ENCODE measurements at regions not wholly inside any gene's neighbourhood (a gene's known extent, or its start where the extent isn't known, plus 50 kb on each side); places are given as distances from the start of the nearest gene placed in this dataset.

- no peak overlapping the region for H2AFZ ChIP-seq
- TF ChIP-seq EZH2phosphoT487 (IDR thresholded peaks at IDR 0.05; ENCODE audit: insufficient read depth, low read depth) (no peak), EZH2 (IDR thresholded peaks at IDR 0.05; ENCODE audit: insufficient read depth, poor library complexity, severe bottlenecking) (no peak)
- no peaks in the 10 kb centered on the region for H3K36me3 ChIP-seq (ENCODE audit: low read depth)
- H3K4me1 ChIP-seq (ENCODE audit: insufficient read depth), result peaks cover 8% of the 10 kb centered on the region
- H4K20me1 ChIP-seq (ENCODE audit: insufficient read depth), result no peaks in the 10 kb centered on the region
- peaks cover 9% of the 10 kb centered on the region for H3K27me3 ChIP-seq (replicated peaks; ENCODE audit: insufficient read depth)
- H3K9me2 ChIP-seq (ENCODE audit: insufficient read depth), result no peaks in the 10 kb centered on the region
- H3K4me2 ChIP-seq (ENCODE audit: unreplicated experiment), result no peak overlapping the region
- no peak for DNase-seq
- 56 to 60% methylated on average over 7 of the region's 7 CpGs for WGBS, 2 experiments (ENCODE audit: low coverage in 1 of 2, low lambda C conversion rate in 2 of 2, missing lambda C conversion rate in 2 of 2)
- no peaks in the 10 kb centered on the region for H3K9me3 ChIP-seq (ENCODE audit: low read depth)
- H3K27ac ChIP-seq, result no peak overlapping the region
- no peaks in the 10 kb centered on the region for H3F3A ChIP-seq (ENCODE audit: insufficient read depth)
- H3K4me3 ChIP-seq, result no peak overlapping the region
- no peak overlapping the region for H3K9ac ChIP-seq
- in situ Hi-C loops (cut with MboI), result no loop called here
- H3K79me2 ChIP-seq (ENCODE audit: insufficient read depth), result no peaks in the 10 kb centered on the region
These were observed 117.2 kb upstream of the BCL2L14 start for GRCh38 chr12:11953523-11953922.

- in situ Hi-C loops (cut with MboI), result no loop called here
- H3K4me2 ChIP-seq (ENCODE audit: unreplicated experiment), result no peak overlapping the region
- H3K9ac ChIP-seq, result no peak overlapping the region
- H3F3A ChIP-seq (ENCODE audit: insufficient read depth), result peaks cover 4% of the 10 kb centered on the region
- 56 to 62% methylated on average over 2 of the region's 2 CpGs for WGBS, 2 experiments (ENCODE audit: low coverage in 1 of 2, low lambda C conversion rate in 2 of 2, missing lambda C conversion rate in 2 of 2)
- peaks cover 5% of the 10 kb centered on the region; the same call in 1 of the 2 replicates for H3K27me3 ChIP-seq (replicated peaks; ENCODE audit: insufficient read depth)
- no peak overlapping the region for H3K27ac ChIP-seq
- H3K4me1 ChIP-seq (ENCODE audit: insufficient read depth), result peaks cover 12% of the 10 kb centered on the region
- DNase-seq, result no peak
- H3K79me2 ChIP-seq (ENCODE audit: insufficient read depth), result no peaks in the 10 kb centered on the region
- no peak overlapping the region for H3K4me3 ChIP-seq
- TF ChIP-seq EZH2phosphoT487 (IDR thresholded peaks at IDR 0.05; ENCODE audit: insufficient read depth, low read depth), result no peak
- TF ChIP-seq EZH2 (IDR thresholded peaks at IDR 0.05; ENCODE audit: insufficient read depth, poor library complexity, severe bottlenecking), result no peak
- no peaks in the 10 kb centered on the region for H4K20me1 ChIP-seq (ENCODE audit: insufficient read depth)
- H3K9me2 ChIP-seq (ENCODE audit: insufficient read depth), result no peaks in the 10 kb centered on the region
- no peaks in the 10 kb centered on the region for H3K36me3 ChIP-seq (ENCODE audit: low read depth)
- H2AFZ ChIP-seq, result no peak overlapping the region
- no peaks in the 10 kb centered on the region for H3K9me3 ChIP-seq (ENCODE audit: low read depth)
These were observed 116.6 kb upstream of the BCL2L14 start for GRCh38 chr12:11954181-11954580.

GRCh38 chr12:11958221-11959091 lies 112.3 kb upstream of the BCL2L14 start:
- Histone ChIP-seq H2AFZ (peak overlapping the region; percentile 75), H3K9me3 (ENCODE audit: low read depth) (no peaks in the 10 kb centered on the region), H3K79me2 (ENCODE audit: insufficient read depth) (no peaks in the 10 kb centered on the region), H3K27ac (peak overlapping the region; percentile 97), H3K9me2 (ENCODE audit: insufficient read depth) (no peaks in the 10 kb centered on the region), H4K20me1 (ENCODE audit: insufficient read depth) (no peaks in the 10 kb centered on the region), H3K4me3 (peak overlapping the region; percentile 72), H3K4me1 (ENCODE audit: insufficient read depth) (peaks cover 18% of the 10 kb centered on the region), H3K27me3 (replicated peaks; ENCODE audit: insufficient read depth) (no peaks in the 10 kb centered on the region; the same call in 1 of the 2 replicates), H3K36me3 (ENCODE audit: low read depth) (no peaks in the 10 kb centered on the region), H3K4me2 (ENCODE audit: unreplicated experiment) (peak overlapping the region; percentile 99), H3F3A (ENCODE audit: insufficient read depth) (peaks cover 9% of the 10 kb centered on the region), H3K9ac (peak overlapping the region; percentile 90)
- no peak for TF ChIP-seq EZH2 (IDR thresholded peaks at IDR 0.05; ENCODE audit: insufficient read depth, poor library complexity, severe bottlenecking)
- TF ChIP-seq EZH2phosphoT487 (IDR thresholded peaks at IDR 0.05; ENCODE audit: insufficient read depth, low read depth), result no peak
- WGBS, 2 experiments (ENCODE audit: low coverage in 1 of 2, low lambda C conversion rate in 2 of 2, missing lambda C conversion rate in 2 of 2), result 26 to 28% methylated on average over 9 of the region's 9 CpGs
- DNase-seq, result peak; percentile 97
- in situ Hi-C loops (cut with MboI), result no loop called here

GRCh38 chr12:11959117-11959823 lies 111.5 kb upstream of the BCL2L14 start:
- Histone ChIP-seq H3K27me3 (replicated peaks; ENCODE audit: insufficient read depth) (no peaks in the 10 kb centered on the region), H2AFZ (peak overlapping the region; percentile 75; the same call in 1 of the 2 replicates), H3K36me3 (ENCODE audit: low read depth) (no peaks in the 10 kb centered on the region), H3K4me1 (ENCODE audit: insufficient read depth) (peaks cover 18% of the 10 kb centered on the region), H3K9ac (peak overlapping the region; percentile 90), H3K4me2 (ENCODE audit: unreplicated experiment) (peak overlapping the region; percentile 99), H4K20me1 (ENCODE audit: insufficient read depth) (no peaks in the 10 kb centered on the region), H3K79me2 (ENCODE audit: insufficient read depth) (no peaks in the 10 kb centered on the region), H3K4me3 (no peak overlapping the region), H3K9me2 (ENCODE audit: insufficient read depth) (no peaks in the 10 kb centered on the region), H3K9me3 (ENCODE audit: low read depth) (no peaks in the 10 kb centered on the region), H3F3A (ENCODE audit: insufficient read depth) (peaks cover 9% of the 10 kb centered on the region), H3K27ac (peak overlapping the region; percentile 97)
- no peak for DNase-seq
- in situ Hi-C loops (cut with MboI), result no loop called here
- 73 to 76% methylated on average over 9 of the region's 9 CpGs for WGBS, 2 experiments (ENCODE audit: low coverage in 1 of 2, low lambda C conversion rate in 2 of 2, missing lambda C conversion rate in 2 of 2)
- TF ChIP-seq EZH2 (IDR thresholded peaks at IDR 0.05; ENCODE audit: insufficient read depth, poor library complexity, severe bottlenecking), result no peak
- TF ChIP-seq EZH2phosphoT487 (IDR thresholded peaks at IDR 0.05; ENCODE audit: insufficient read depth, low read depth), result no peak
